Ishikawa (cell line): ENCODE measurements at regions not wholly inside any gene's neighbourhood (a gene's known extent, or its start where the extent isn't known, plus 50 kb on each side); places are given as distances from the start of the nearest gene placed in this dataset.

Experiments
- CEBPB ChIP-seq: IDR thresholded peaks from 2 replicates; pipeline ENCODE4 v1.6.1; 2012
- CREB1 ChIP-seq: IDR thresholded peaks from 2 replicates; pipeline ENCODE4 v1.6.1; 2012; ENCODE audit warnings: low read depth
- EGR1 ChIP-seq: IDR thresholded peaks from 2 replicates; pipeline ENCODE4 v1.6.1; 2012
- EP300 ChIP-seq: IDR thresholded peaks from 2 replicates; pipeline ENCODE4 v1.6.1; 2012; ENCODE audit warnings: borderline replicate concordance
- FOXM1 ChIP-seq: IDR thresholded peaks from 2 replicates; pipeline ENCODE4 v1.6.1; 2012; ENCODE audit warnings: low read depth, borderline replicate concordance
- MAX ChIP-seq: IDR thresholded peaks from 2 replicates; pipeline ENCODE4 v1.6.1; 2012
- NFIC ChIP-seq: IDR thresholded peaks from 2 replicates; pipeline ENCODE4 v1.6.1; 2012
- RAD21 ChIP-seq: IDR thresholded peaks from 2 replicates; pipeline ENCODE4 v1.6.1; 2012; ENCODE audit warnings: low read depth
- REST ChIP-seq: IDR thresholded peaks from 2 replicates; pipeline ENCODE4 v1.6.1; 2012; ENCODE audit warnings: low read depth, mild to moderate bottlenecking
- TAF1 ChIP-seq: IDR thresholded peaks from 2 replicates; pipeline ENCODE4 v1.6.1; 2012; ENCODE audit warnings: low read depth, mild to moderate bottlenecking
- TCF12 ChIP-seq: IDR thresholded peaks from 2 replicates; pipeline ENCODE4 v1.6.1; 2012; ENCODE audit warnings: low read depth
- TEAD4 ChIP-seq: IDR thresholded peaks from 2 replicates; pipeline ENCODE4 v1.6.1; 2012
- USF1 ChIP-seq: IDR thresholded peaks from 2 replicates; pipeline ENCODE4 v1.6.1; 2012
- YY1 ChIP-seq: IDR thresholded peaks from 2 replicates; pipeline ENCODE4 v1.6.1; 2012; ENCODE audit warnings: low read depth
- ZBTB7A ChIP-seq: IDR thresholded peaks from 2 replicates; pipeline ENCODE4 v1.6.1; 2012; ENCODE audit warnings: low read depth

GRCh38 chr10:28798964-28799363 lies 121.6 kb downstream of the BAMBI start:
- no peak for TF ChIP-seq ZBTB7A
- no peak for TF ChIP-seq CREB1
- TF ChIP-seq USF1, result no peak
- no peak for TF ChIP-seq YY1
- no peak for TF ChIP-seq EGR1
- no peak for TF ChIP-seq REST
- TF ChIP-seq NFIC, result no peak
- no peak for TF ChIP-seq TEAD4
- no peak for TF ChIP-seq TCF12
- TF ChIP-seq CEBPB, result no peak

- TF ChIP-seq TAF1 (no peak), TCF12 (no peak)
Observed at GRCh38 chr10:28800144-28800543, 122.8 kb downstream of the BAMBI start.

GRCh38 chr10:28801247-28801646 lies 123.9 kb downstream of the BAMBI start:
- TF ChIP-seq TEAD4 (no peak), RAD21 (no peak), CEBPB (no peak), FOXM1 (no peak), ZBTB7A (no peak), EP300 (no peak), TCF12 (no peak), EGR1 (no peak), MAX (no peak), REST (no peak)

- no peak for TF ChIP-seq CREB1
- no peak for TF ChIP-seq FOXM1
- no peak for TF ChIP-seq TAF1
- no peak for TF ChIP-seq CEBPB
- TF ChIP-seq EGR1, result no peak
- no peak for TF ChIP-seq TCF12
- TF ChIP-seq ZBTB7A, result no peak
- no peak for TF ChIP-seq YY1
- TF ChIP-seq NFIC, result no peak
- no peak for TF ChIP-seq USF1
- no peak for TF ChIP-seq RAD21
- no peak for TF ChIP-seq TEAD4
- TF ChIP-seq EP300, result no peak
Observed at GRCh38 chr10:28801869-28802268, 124.5 kb downstream of the BAMBI start.

GRCh38 chr10:28805390-28805789 lies 128.1 kb downstream of the BAMBI start:
- TF ChIP-seq ZBTB7A (no peak), CEBPB (no peak), EGR1 (no peak), TCF12 (no peak), MAX (no peak), REST (no peak), RAD21 (no peak), TAF1 (no peak), CREB1 (no peak), TEAD4 (no peak), FOXM1 (no peak), USF1 (no peak), NFIC (no peak), EP300 (no peak), YY1 (no peak)
